HepG2 (cell line): ENCODE measurements at regions not wholly inside any gene's neighbourhood (a gene's known extent, or its start where the extent isn't known, plus 50 kb on each side); places are given as distances from the start of the nearest gene placed in this dataset.

Source experiments
- ATAC-seq: fragments of 200-7000 bp; cut with Tn5 transposase; 3 replicates; pipeline ENCODE4 v1.9.1; 2020; ENCODE audit warnings: mild to moderate bottlenecking, moderate library complexity
- BruUV-seq: library from RNA; stranded (reverse); fragments of 400-500 nt; replicated peaks from 2 replicates; lab custom pipeline; 2021; lab: Mats Ljungman, UMichigan
- CTCF ChIA-PET: fragments of 300-600 bp; formaldehyde crosslinking; extraction: SDS; loops from one replicate; lab custom pipeline; 2021; ENCODE audit warnings: low total read pairs, inconsistent platforms, low intra/inter-chr PET ratio; lab: Yijun Ruan, JAX
- POLR2A ChIA-PET: fragments of 350-600 bp; sonication (Branson Sonifier 250); formaldehyde crosslinking; loops from one replicate; lab custom pipeline; 2020; ENCODE audit warnings: antibody characterized with exemption, inconsistent platforms; lab: Yijun Ruan, JAX
- DNase-seq: peaks from one replicate; pipeline ENCODE4 v3.0.0-alpha.2; 2015; ENCODE audit warnings: low spot score
- FAIRE-seq: peaks from 3 replicates; lab custom pipeline; 2011; peaks lifted over from hg19 to GRCh38; lab: Jason Lieb, UNC
- H2AFZ ChIP-seq: one replicate; pipeline ENCODE4 v1.6.1; 2011; ENCODE audit warnings: low read length, inconsistent platforms
- H3K27ac ChIP-seq: fragments of 300-600 bp; 3 replicates; pipeline ENCODE4 v1.8.0; 2011; ENCODE audit warnings: mixed run types, mild to moderate bottlenecking, mixed read lengths, low read length, inconsistent platforms; ENCODE audit not compliant: insufficient read depth; ENCODE audit errors: extremely low read length
- H3K27me3 ChIP-seq, 2 experiments: fragments of 200-600 bp in 1 of 2; 2 replicates in 1 of 2; 3 replicates in 1 of 2; pipeline versions ENCODE4 v1.6.0 to v1.8.0; 2011; ENCODE audit warnings: low read length in 2 of 2, mild to moderate bottlenecking in 2 of 2, moderate library complexity in 2 of 2, inconsistent platforms in 1 of 2; ENCODE audit not compliant: insufficient read depth in 2 of 2, control insufficient read depth in 1 of 2
- H3K36me3 ChIP-seq, 2 experiments: fragments of 200-600 bp in 1 of 2; replicated peaks in 1 of 2; 2 replicates in 1 of 2; 3 replicates in 1 of 2; pipeline versions ENCODE4 v1.5.1 to v1.8.0; 2011; ENCODE audit warnings: low read length in 2 of 2, inconsistent platforms in 1 of 2; ENCODE audit not compliant: insufficient read depth in 2 of 2, control insufficient read depth in 1 of 2
- H3K4me1 ChIP-seq: 2 replicates; pipeline ENCODE4 v1.5.1; 2012; ENCODE audit warnings: low read length, inconsistent platforms; ENCODE audit not compliant: insufficient read depth
- H3K4me2 ChIP-seq: 2 replicates; pipeline ENCODE4 v1.6.0; 2011; ENCODE audit warnings: low read depth, low read length, inconsistent platforms
- H3K4me3 ChIP-seq, 3 experiments: fragments of 200-600 bp in 1 of 3; sonication (generic), shearing (Covaris generic) in 1 of 3; replicated peaks in 1 of 3; 2 replicates each; pipeline ENCODE4 v1.5.1; 2011 to 2016; ENCODE audit warnings: low read length in 3 of 3, inconsistent platforms in 2 of 3, low read depth in 2 of 3, mild to moderate bottlenecking in 2 of 3, control low read depth in 1 of 3, mixed read lengths in 1 of 3; ENCODE audit not compliant: insufficient read depth in 1 of 3
- H3K79me2 ChIP-seq: one replicate; pipeline ENCODE4 v1.6.1; 2011; ENCODE audit warnings: low read length, inconsistent platforms; ENCODE audit not compliant: insufficient read depth
- H3K9ac ChIP-seq: 2 replicates; pipeline ENCODE4 v1.6.0; 2011; ENCODE audit warnings: mild to moderate bottlenecking, low read depth, low read length, inconsistent platforms; ENCODE audit not compliant: insufficient read depth
- H3K9me3 ChIP-seq: 2 replicates; pipeline ENCODE4 v1.5.1; 2012; ENCODE audit warnings: mild to moderate bottlenecking, low read length
- H4K20me1 ChIP-seq: 2 replicates; pipeline ENCODE4 v1.6.0; 2011; ENCODE audit warnings: inconsistent platforms, mild to moderate bottlenecking, low read length, moderate library complexity; ENCODE audit not compliant: insufficient read depth
- BCL6 ChIP-seq: IDR thresholded peaks from 2 replicates; pipeline ENCODE4 v1.6.1; 2016; ENCODE audit warnings: missing genetic modification reagents, missing compliant biosample characterization
- E2F5 ChIP-seq: sonication (generic); formaldehyde crosslinking; conservative IDR thresholded peaks from 2 replicates; pipeline ENCODE4 v1.4.0; 2020; ENCODE audit warnings: missing genetic modification reagents
- MED8 ChIP-seq: sonication (generic); formaldehyde crosslinking; IDR thresholded peaks from 2 replicates; pipeline ENCODE4 v1.8.1; 2023; ENCODE audit warnings: mild to moderate bottlenecking, missing genetic modification reagents; ENCODE audit not compliant: insufficient replicate concordance
- NR1H2 ChIP-seq: sonication (generic); formaldehyde crosslinking; IDR thresholded peaks from 2 replicates; pipeline ENCODE4 v1.8.1; 2022; ENCODE audit warnings: low read depth, missing genetic modification reagents, borderline replicate concordance
- POLR2G ChIP-seq: fragments of 200-400 bp; formaldehyde crosslinking; IDR thresholded peaks from 2 replicates; pipeline ENCODE4 v1.6.1; 2018; ENCODE audit warnings: mild to moderate bottlenecking, low read depth, low read length, moderate library complexity
- RFX1 ChIP-seq: fragments of 450-650 bp; IDR thresholded peaks from 2 replicates; pipeline ENCODE4 v1.6.1; 2017
- SNAPC5 ChIP-seq: sonication (generic); formaldehyde crosslinking; IDR thresholded peaks from 2 replicates; pipeline ENCODE4 v1.8.1; 2023; ENCODE audit warnings: mild to moderate bottlenecking, missing genetic modification reagents, borderline replicate concordance
- TERF1 ChIP-seq: sonication (generic); formaldehyde crosslinking; IDR thresholded peaks from 2 replicates; pipeline ENCODE4 v1.8.0; 2022; ENCODE audit warnings: mild to moderate bottlenecking, missing genetic modification reagents, moderate library complexity
- ZEB1 ChIP-seq: IDR thresholded peaks from 2 replicates; pipeline ENCODE4 v1.6.1; 2012; ENCODE audit warnings: mild to moderate bottlenecking, low read depth, inconsistent platforms; ENCODE audit not compliant: insufficient replicate concordance
- ZKSCAN5 ChIP-seq: sonication (generic); formaldehyde crosslinking; IDR thresholded peaks from 2 replicates; pipeline ENCODE4 v1.5.1; 2020; ENCODE audit warnings: mild to moderate bottlenecking, missing genetic modification reagents
- ZNF362 ChIP-seq: sonication (generic); formaldehyde crosslinking; IDR thresholded peaks from 2 replicates; pipeline ENCODE4 v1.4.0; 2020; ENCODE audit warnings: missing genetic modification reagents, mild to moderate bottlenecking, borderline replicate concordance
- ZNF652 ChIP-seq: IDR thresholded peaks from 2 replicates; pipeline ENCODE4 v1.6.1; 2016; ENCODE audit warnings: low read depth, borderline replicate concordance
- ZNF674 ChIP-seq: sonication (generic); formaldehyde crosslinking; IDR thresholded peaks from 2 replicates; pipeline ENCODE4 v1.5.0; 2020; ENCODE audit warnings: low read depth, mild to moderate bottlenecking, missing genetic modification reagents
- ZNF678 ChIP-seq: sonication (generic); formaldehyde crosslinking; IDR thresholded peaks from 2 replicates; pipeline ENCODE4 v1.4.0; 2020; ENCODE audit warnings: mild to moderate bottlenecking, missing genetic modification reagents
- WGBS: methylation state at CpG from one replicate; pipeline ENCODE4 v1.1.6; 2017; ENCODE audit warnings: low lambda C conversion rate; 5-methylcytosine and 5-hydroxymethylcytosine counted together
- in situ Hi-C: cut with HindIII; loops from 2 replicates; pipeline ENCODE4 v1.10.0; 2017; ENCODE audit warnings: low pct_unique_long_range_greater_than_20kb; ENCODE audit not compliant: extremely low pct_ligation_motif_present
- intact Hi-C: fragments of 100-400 bp; cut with micrococcal nuclease; formaldehyde crosslinking; loops from one replicate; pipeline ENCODE4 v1.10.0; 2022; ENCODE audit not compliant: unreplicated experiment

- TF ChIP-seq RFX1 (no peak), ZNF678 (no peak), SNAPC5 (CRISPR knock-in tag) (no peak), ZNF362 (CRISPR knock-in tag) (no peak), ZNF674 (no peak)
- TF ChIP-seq, all 625 proteins: peak for 0
Measured at GRCh38 chr1:48093147-48093546, 96.0 kb upstream of the TRABD2B start (continued).

- CTCF ChIA-PET = interaction anchor here (2.6 kb wide), 1 partner anchor 144 kb away, joined by 15 read pairs; no protein-coding TSS in a partner anchor
- no peak for DNase-seq
Measured at GRCh38 chr1:48092401-48092800, 95.2 kb upstream of the TRABD2B start.

More at GRCh38 chr1:48092401-48092800, 95.2 kb upstream of the TRABD2B start:
- no peak overlapping the region for H2AFZ ChIP-seq
- no peak overlapping the region for H3K4me2 ChIP-seq
- POLR2A ChIA-PET = no interaction called here
- H3K27me3 ChIP-seq = peaks cover 0 to 9% of the 10 kb centered on the region in 2 experiments; a peak in 3 of 5 replicates
- TF ChIP-seq BCL6 (CRISPR knock-in tag) (no peak), MED8 (no peak), ZNF652 (no peak), POLR2G (no peak), ZEB1 (no peak), TERF1 (CRISPR knock-in tag) (no peak), E2F5 (CRISPR knock-in tag) (no peak), ZKSCAN5 (CRISPR knock-in tag) (no peak), NR1H2 (CRISPR knock-in tag) (no peak)
- WGBS = 17% methylated on average over 7 of the region's 7 CpGs
- intact Hi-C loops = loop anchor here (2.0 kb wide), 1 partner anchor 144 kb away; no protein-coding TSS in a partner anchor
- no peak overlapping the region for H3K27ac ChIP-seq
- no peak for FAIRE-seq
- no peak overlapping the region for H3K4me3 ChIP-seq
- no TSS peak for BruUV-seq
- no peaks in the 10 kb centered on the region for H4K20me1 ChIP-seq
- no peak overlapping the region for H3K9ac ChIP-seq
- ATAC-seq = no peak
- in situ Hi-C loops = no loop called here
- H3K9me3 ChIP-seq = no peaks in the 10 kb centered on the region
- no peaks in the 10 kb centered on the region for H3K79me2 ChIP-seq
- H3K36me3 ChIP-seq = no peaks in the 10 kb centered on the region
- H3K4me1 ChIP-seq = peaks cover 4% of the 10 kb centered on the region; the same call in 1 of the 2 replicates
